GM12878 (cell line): ENCODE measurements at regions not wholly inside any gene's neighbourhood (a gene's known extent, or its start where the extent isn't known, plus 50 kb on each side); places are given as distances from the start of the nearest gene placed in this dataset.

Source experiments
- ATAC-seq: fragments of 200-7000 bp; cut with Tn5 transposase; 3 replicates; pipeline ENCODE4 v1.9.1; 2020; ENCODE audit warnings: mild to moderate bottlenecking, moderate library complexity
- BruUV-seq: library from RNA; stranded (reverse); fragments of 400-500 nt; replicated peaks from 2 replicates; lab custom pipeline; 2021; lab: Mats Ljungman, UMichigan
- CTCF ChIA-PET: fragments of 300-600 bp; sonication (Branson Sonifier 250); formaldehyde crosslinking; extraction: SDS; loops from one replicate; lab custom pipeline; 2021; ENCODE audit warnings: inconsistent platforms; lab: Yijun Ruan, JAX
- POLR2A ChIA-PET: fragments of 350-600 bp; formaldehyde crosslinking; extraction: SDS; loops from one replicate; lab custom pipeline; 2021; ENCODE audit warnings: inconsistent platforms; lab: Charles Lee
- RAD21 ChIA-PET: fragments of 300-600 bp; sonication (Branson Sonifier 250); formaldehyde crosslinking; loops from one replicate; lab custom pipeline; 2023; ENCODE audit warnings: antibody characterized with exemption; ENCODE audit not compliant: unreplicated experiment; lab: Charles Lee
- SMC1A ChIA-PET: fragments of 300-600 bp; sonication (Branson Sonifier 250); formaldehyde crosslinking; loops from one replicate; lab custom pipeline; 2023; ENCODE audit not compliant: unreplicated experiment, uncharacterized antibody; lab: Charles Lee
- DNase-seq: peaks from one replicate; pipeline ENCODE4 v3.0.0-alpha.2; 2011; ENCODE audit warnings: low read depth, low spot score
- FAIRE-seq: peaks from 3 replicates; lab custom pipeline; 2011; peaks lifted over from hg19 to GRCh38; lab: Jason Lieb, UNC
- H2AFZ ChIP-seq: 2 replicates; pipeline ENCODE4 v1.6.0; 2011; ENCODE audit warnings: low read depth, low read length, control low read depth; ENCODE audit not compliant: control insufficient read depth
- H3K27ac ChIP-seq: 2 replicates; pipeline ENCODE4 v1.5.1; 2011; ENCODE audit warnings: control low read depth; ENCODE audit not compliant: control insufficient read depth, insufficient read depth
- H3K27me3 ChIP-seq, 2 experiments: replicated peaks in 1 of 2; 2 replicates each; pipeline versions ENCODE4 v1.6.0 to v1.6.1; 2011; ENCODE audit warnings: low read length in 1 of 2; ENCODE audit not compliant: control insufficient read depth in 2 of 2, insufficient read depth in 2 of 2
- H3K36me3 ChIP-seq, 2 experiments: 2 replicates each; pipeline ENCODE4 v1.5.1; 2011; ENCODE audit warnings: low read length in 1 of 2; ENCODE audit not compliant: control insufficient read depth in 2 of 2, insufficient read depth in 2 of 2
- H3K4me1 ChIP-seq: 2 replicates; pipeline ENCODE4 v1.6.1; 2011; ENCODE audit warnings: mild to moderate bottlenecking, low read length, moderate library complexity, mixed read lengths; ENCODE audit not compliant: control insufficient read depth, insufficient read depth
- H3K4me2 ChIP-seq: 2 replicates; pipeline ENCODE4 v1.6.0; 2011; ENCODE audit warnings: control low read depth; ENCODE audit not compliant: control insufficient read depth, insufficient read depth
- H3K4me3 ChIP-seq: fragments of 200-600 bp; sonication (generic); 2 replicates; pipeline ENCODE4 v1.5.1; 2016
- H3K79me2 ChIP-seq: 2 replicates; pipeline ENCODE4 v1.6.0; 2011; ENCODE audit warnings: low read length; ENCODE audit not compliant: control insufficient read depth, insufficient read depth
- H3K9ac ChIP-seq: 2 replicates; pipeline ENCODE4 v1.8.0; 2011; ENCODE audit warnings: low read length, control low read depth, mixed read lengths; ENCODE audit not compliant: control insufficient read depth, insufficient read depth
- H3K9me3 ChIP-seq: replicated peaks from 3 replicates; pipeline ENCODE4 v1.5.1; 2011; ENCODE audit warnings: mild to moderate bottlenecking, low read length; ENCODE audit not compliant: control insufficient read depth, insufficient read depth
- H4K20me1 ChIP-seq: 2 replicates; pipeline ENCODE4 v1.6.0; 2011; ENCODE audit not compliant: control insufficient read depth, insufficient read depth
- ASH2L ChIP-seq: fragments of 300-600, 200-600 bp; sonication (generic); IDR thresholded peaks from 2 replicates; pipeline ENCODE4 v1.6.1; 2017; ENCODE audit warnings: low read depth, mild to moderate bottlenecking, borderline replicate concordance
- SMC3 ChIP-seq: IDR thresholded peaks from 2 replicates; pipeline ENCODE4 v1.6.1; 2011; ENCODE audit warnings: low read length, improper control_type of control experiment, borderline replicate concordance
- SREBF1 ChIP-seq: IDR thresholded peaks from 2 replicates; pipeline ENCODE4 v1.6.1; 2012; ENCODE audit warnings: mild to moderate bottlenecking, low read length
- ZNF217 ChIP-seq: fragments of 450-650 bp; IDR thresholded peaks from 2 replicates; pipeline ENCODE4 v1.6.1; 2017; ENCODE audit warnings: antibody characterized with exemption, mild to moderate bottlenecking
- WGBS: methylation state at CpG from one replicate; pipeline ENCODE4 v1.1.6; 2016; ENCODE audit warnings: low lambda C conversion rate; ENCODE audit not compliant: insufficient replicate concordance, insufficient coverage; ENCODE audit errors: missing lambda C conversion rate; 5-methylcytosine and 5-hydroxymethylcytosine counted together
- in situ Hi-C: fragments of 300-500 bp; cut with MboI; formaldehyde crosslinking; loops from 9 replicates; pipeline ENCODE4 v1.14.3; 2018; ENCODE audit warnings: mixed read lengths
- intact Hi-C: fragments of 100-400 bp; cut with micrococcal nuclease; formaldehyde crosslinking; loops from one replicate; pipeline ENCODE4 v1.14.2; 2022; ENCODE audit not compliant: unreplicated experiment

DNA sequence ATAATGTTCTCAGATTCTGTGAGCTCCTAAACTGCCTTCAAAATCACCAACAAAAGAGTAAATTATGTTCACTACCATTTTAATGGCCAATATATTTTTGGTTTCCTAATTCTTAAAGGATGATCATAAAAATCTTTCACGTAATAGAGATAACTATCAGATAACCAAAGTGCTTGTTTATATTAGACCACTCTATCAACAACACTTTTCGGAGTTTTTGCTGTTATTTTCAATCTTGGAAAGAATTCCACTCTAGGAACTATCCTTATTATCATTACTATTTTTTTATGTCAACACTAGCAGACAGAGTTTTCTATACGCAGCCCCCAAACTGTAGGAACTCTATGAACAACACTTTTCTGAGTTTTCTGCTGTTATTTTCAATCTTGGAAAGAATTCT lies 782.5 kb upstream of the ZEB2 start:
- H3K27ac ChIP-seq, result no peak overlapping the region
- H3K4me1 ChIP-seq, result no peaks in the 10 kb centered on the region
- in situ Hi-C loops (no loop called here), intact Hi-C loops (no loop called here)
- no peaks in the 10 kb centered on the region for H3K36me3 ChIP-seq
- 30% methylated on average over 3 of the region's 3 CpGs for WGBS
- no peak overlapping the region for H3K4me3 ChIP-seq
- RAD21 ChIA-PET, result no interaction called here
- no peak for FAIRE-seq
- POLR2A ChIA-PET, result no interaction called here
- H4K20me1 ChIP-seq, result no peaks in the 10 kb centered on the region
- H3K79me2 ChIP-seq, result no peaks in the 10 kb centered on the region
- H3K27me3 ChIP-seq, result no peaks in the 10 kb centered on the region; a peak in 1 of 4 replicates
- no peak overlapping the region for H2AFZ ChIP-seq
- SMC1A ChIA-PET, result no interaction called here
- CTCF ChIA-PET, result no interaction called here
- no TSS peak for BruUV-seq
- ATAC-seq, result no peak
- TF ChIP-seq ZNF217 (no peak), SMC3 (no peak)
- no peak overlapping the region for H3K9ac ChIP-seq
- H3K4me2 ChIP-seq, result no peak overlapping the region
- H3K9me3 ChIP-seq, result no peaks in the 10 kb centered on the region
- DNase-seq, result no peak

DNA sequence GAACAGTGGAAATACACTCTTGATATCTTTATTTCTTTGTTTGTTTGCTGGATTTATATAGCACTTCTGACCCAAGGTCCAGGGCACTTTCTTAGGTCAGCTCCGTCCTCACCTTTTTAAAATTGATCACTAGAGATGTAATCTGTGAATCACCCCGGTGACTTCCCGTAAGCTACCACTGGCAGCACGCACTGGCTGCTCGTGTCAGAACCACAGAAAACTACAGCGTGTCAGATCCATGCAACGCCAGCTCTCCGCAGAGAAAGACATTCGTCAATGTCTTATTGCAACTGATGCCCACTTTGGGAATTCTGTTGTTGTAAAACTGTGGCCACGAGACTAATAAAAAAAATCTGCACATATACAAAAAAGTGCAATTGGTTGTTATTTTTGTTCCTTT lies 779.4 kb upstream of the ZEB2 start:
- TF ChIP-seq SREBF1 (no peak), ASH2L (no peak)
- Histone ChIP-seq H3K4me3 (no peak overlapping the region), H3K4me2 (no peak overlapping the region), H3K4me1 (no peaks in the 10 kb centered on the region), H3K9ac (no peak overlapping the region), H3K79me2 (no peaks in the 10 kb centered on the region), H4K20me1 (no peaks in the 10 kb centered on the region), H3K27ac (no peak overlapping the region), H3K36me3 (no peaks in the 10 kb centered on the region), H3K9me3 (no peaks in the 10 kb centered on the region), H2AFZ (no peak overlapping the region), H3K27me3 (no peaks in the 10 kb centered on the region; a peak in 2 of 4 replicates)
- no TSS peak for BruUV-seq
- no peak for DNase-seq
- ChIA-PET CTCF (interaction anchor here (1.3 to 1.4 kb wide), 2 partner anchors 15 to 32 kb away, joined by 3 read pairs; no protein-coding TSS in a partner anchor), SMC1A (no interaction called here), RAD21 (no interaction called here), POLR2A (no interaction called here)
- in situ Hi-C loops (no loop called here), intact Hi-C loops (no loop called here)
- no peak for FAIRE-seq
- 51% methylated on average over 10 of the region's 10 CpGs for WGBS
- no peak for ATAC-seq
